ENCODE measurements at regions not wholly inside any gene's neighbourhood (a gene's known extent, or its start where the extent isn't known, plus 50 kb on each side); places are given as distances from the start of the nearest gene placed in this dataset.

- no peaks in the 10 kb centered on the region for H3K36me3 Mint-ChIP-seq
- no peaks in the 10 kb centered on the region for H3K4me1 Mint-ChIP-seq
- no peak for ATAC-seq (replicated peaks)
- DNase-seq, result no peak
- no peak overlapping the region for H3K27ac Mint-ChIP-seq
- H3K4me3 Mint-ChIP-seq, result no peak overlapping the region
- peaks cover 0 to 6% of the 10 kb centered on the region in 2 donors for H3K9me3 Mint-ChIP-seq
- no peaks in the 10 kb centered on the region for H3K27me3 Mint-ChIP-seq
Measured at GRCh38 chr10:64234489-64234888, 713.3 kb downstream of the REEP3 start.

GRCh38 chr10:64257704-64258103 lies 736.5 kb downstream of the REEP3 start:
- ATAC-seq (replicated peaks) (no peak), DNase-seq (no peak)
- no peaks in the 10 kb centered on the region for H3K27me3 Mint-ChIP-seq
- no peaks in the 10 kb centered on the region for H3K36me3 Mint-ChIP-seq
- no peaks in the 10 kb centered on the region for H3K4me1 Mint-ChIP-seq
- no peak overlapping the region for H3K27ac Mint-ChIP-seq
- no peaks in the 10 kb centered on the region for H3K9me3 Mint-ChIP-seq
- H3K4me3 Mint-ChIP-seq, result no peak overlapping the region

DNA sequence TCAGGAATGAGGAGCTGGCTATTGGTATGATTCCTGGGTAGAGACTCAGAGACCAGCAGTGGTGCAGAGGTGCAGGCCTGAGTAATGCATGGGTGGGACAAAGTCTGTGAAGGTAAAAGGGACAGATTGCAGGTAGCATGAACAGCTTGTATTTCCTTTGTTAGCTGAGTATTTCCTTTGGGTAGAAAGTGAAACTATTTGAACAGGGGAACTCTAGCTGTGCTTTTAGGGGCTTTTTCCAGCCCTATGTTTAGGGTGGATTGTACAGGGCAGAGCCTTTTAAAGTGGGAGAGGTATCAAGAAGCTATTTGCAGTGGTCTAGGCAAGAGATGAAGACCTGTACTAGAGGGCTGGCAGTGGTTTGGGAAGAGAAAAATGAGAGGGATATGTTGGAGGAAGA lies 739.9 kb downstream of the REEP3 start:
- no peak for ATAC-seq (replicated peaks)
- Mint-ChIP-seq H3K27me3 (no peaks in the 10 kb centered on the region), H3K9me3 (no peaks in the 10 kb centered on the region), H3K27ac (no peak overlapping the region), H3K4me1 (no peaks in the 10 kb centered on the region), H3K4me3 (no peak overlapping the region), H3K36me3 (no peaks in the 10 kb centered on the region)
- no peak for DNase-seq

DNA sequence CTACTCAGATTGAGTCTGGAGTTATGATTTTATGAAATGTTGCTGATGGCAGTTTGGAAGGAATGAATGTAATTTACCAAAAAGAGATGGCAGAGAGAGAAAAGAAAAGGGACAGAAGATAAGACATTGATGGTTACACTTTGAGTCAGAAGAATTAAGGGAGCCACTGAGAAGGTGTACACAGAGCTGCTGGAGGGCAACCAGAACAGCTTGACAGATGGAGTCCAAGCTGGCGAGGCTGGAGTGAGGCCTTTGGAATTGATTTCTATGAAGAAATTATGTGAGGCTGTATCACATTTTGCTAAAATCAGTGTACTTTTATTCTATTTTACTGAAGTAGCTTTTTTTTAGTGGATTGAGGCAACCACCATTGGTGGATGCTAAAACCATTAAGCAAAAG lies 740.5 kb downstream of the REEP3 start:
- no peaks in the 10 kb centered on the region for H3K9me3 Mint-ChIP-seq
- no peak overlapping the region for H3K27ac Mint-ChIP-seq
- no peak overlapping the region for H3K4me3 Mint-ChIP-seq
- no peaks in the 10 kb centered on the region for H3K36me3 Mint-ChIP-seq
- ATAC-seq (replicated peaks), result no peak
- no peaks in the 10 kb centered on the region for H3K27me3 Mint-ChIP-seq
- H3K4me1 Mint-ChIP-seq, result no peaks in the 10 kb centered on the region
- DNase-seq, result no peak

- Mint-ChIP-seq H3K4me3 (no peak overlapping the region), H3K27ac (no peak overlapping the region), H3K9me3 (no peaks in the 10 kb centered on the region), H3K4me1 (no peaks in the 10 kb centered on the region), H3K36me3 (no peaks in the 10 kb centered on the region), H3K27me3 (no peaks in the 10 kb centered on the region)
- ATAC-seq (replicated peaks), result no peak
- no peak for DNase-seq
Measured at GRCh38 chr10:64265961-64266360, 744.8 kb downstream of the REEP3 start.

DNA sequence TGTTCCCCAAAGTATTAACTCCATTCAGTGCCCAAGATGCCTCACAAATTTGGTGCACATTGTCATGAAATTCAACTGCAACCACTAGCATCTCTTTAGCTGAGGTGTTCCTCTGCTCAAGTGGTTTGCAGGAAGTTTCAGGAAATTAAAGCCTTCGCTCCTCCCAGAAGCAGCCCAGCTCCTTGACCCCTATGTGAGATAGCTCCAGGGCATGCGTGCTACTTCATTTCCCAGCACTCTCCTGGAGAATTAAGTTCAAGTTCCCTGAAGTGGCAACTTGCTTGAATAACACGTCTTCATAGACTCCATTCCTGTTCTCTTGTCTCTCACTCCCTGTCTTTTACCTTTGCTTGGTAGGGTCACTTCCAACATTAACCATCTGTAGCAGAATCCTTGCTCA lies 750.3 kb downstream of the REEP3 start:
- ATAC-seq (replicated peaks), result no peak
- Mint-ChIP-seq H3K4me1 (no peaks in the 10 kb centered on the region), H3K27me3 (no peaks in the 10 kb centered on the region), H3K27ac (no peak overlapping the region), H3K36me3 (no peaks in the 10 kb centered on the region), H3K4me3 (no peak overlapping the region), H3K9me3 (no peaks in the 10 kb centered on the region)
- DNase-seq, result no peak

DNA sequence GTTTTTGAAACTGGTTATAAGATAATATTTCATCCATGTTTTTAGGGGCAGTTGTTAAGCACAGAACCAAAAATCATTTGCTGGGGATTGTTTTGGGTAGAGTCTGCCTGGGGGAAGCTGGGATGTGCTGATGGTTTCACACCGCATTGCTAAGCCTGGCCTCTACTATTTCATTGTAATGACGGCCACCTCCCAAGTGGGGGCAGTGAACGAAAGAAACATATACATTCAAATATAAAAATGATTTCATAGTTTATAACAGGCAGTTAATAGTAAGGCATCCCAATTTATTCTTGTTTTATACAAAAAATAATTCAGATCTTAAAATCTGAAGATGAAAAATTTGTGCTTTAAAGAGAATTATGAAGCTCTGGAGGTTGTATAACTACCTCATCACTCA lies 750.8 kb downstream of the REEP3 start:
- Mint-ChIP-seq H3K9me3 (no peaks in the 10 kb centered on the region), H3K36me3 (no peaks in the 10 kb centered on the region), H3K4me3 (no peak overlapping the region), H3K27ac (no peak overlapping the region), H3K4me1 (no peaks in the 10 kb centered on the region), H3K27me3 (no peaks in the 10 kb centered on the region)
- no peak for DNase-seq
- ATAC-seq (replicated peaks), result no peak

GRCh38 chr10:64275001-64275400 lies 753.8 kb downstream of the REEP3 start:
- no peaks in the 10 kb centered on the region for H3K36me3 Mint-ChIP-seq
- H3K27me3 Mint-ChIP-seq, result no peaks in the 10 kb centered on the region
- H3K4me3 Mint-ChIP-seq, result no peak overlapping the region
- H3K27ac Mint-ChIP-seq, result no peak overlapping the region
- no peaks in the 10 kb centered on the region for H3K9me3 Mint-ChIP-seq
- ATAC-seq (replicated peaks) (no peak), DNase-seq (no peak)
- no peaks in the 10 kb centered on the region for H3K4me1 Mint-ChIP-seq

DNA sequence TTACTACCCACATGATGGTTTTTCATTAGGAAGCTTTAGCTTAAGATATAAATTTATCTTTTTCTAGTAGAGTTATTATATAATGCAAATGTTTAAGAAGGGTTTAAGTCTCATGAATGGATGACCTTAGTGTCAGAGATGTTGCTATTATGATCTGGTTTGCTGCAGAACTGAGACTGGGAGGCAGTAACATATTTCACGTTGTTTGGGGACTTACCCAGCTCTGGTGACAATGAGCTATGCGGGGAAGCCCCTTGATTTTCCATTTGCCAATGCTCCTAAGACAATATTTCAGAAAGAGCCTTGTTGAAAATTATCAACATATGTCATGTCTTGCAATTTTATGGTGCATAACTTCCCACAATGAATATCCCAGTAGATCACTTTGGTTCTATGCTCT lies 754.6 kb downstream of the REEP3 start:
- H3K27me3 Mint-ChIP-seq, result no peaks in the 10 kb centered on the region
- no peaks in the 10 kb centered on the region for H3K9me3 Mint-ChIP-seq
- DNase-seq (no peak), ATAC-seq (replicated peaks) (no peak)
- no peaks in the 10 kb centered on the region for H3K4me1 Mint-ChIP-seq
- H3K36me3 Mint-ChIP-seq, result no peaks in the 10 kb centered on the region
- H3K4me3 Mint-ChIP-seq, result no peak overlapping the region
- no peak overlapping the region for H3K27ac Mint-ChIP-seq

GRCh38 chr10:64277536-64277935 lies 756.3 kb downstream of the REEP3 start:
- Mint-ChIP-seq H3K4me3 (no peak overlapping the region), H3K27me3 (no peaks in the 10 kb centered on the region), H3K27ac (no peak overlapping the region), H3K9me3 (no peaks in the 10 kb centered on the region), H3K4me1 (no peaks in the 10 kb centered on the region), H3K36me3 (no peaks in the 10 kb centered on the region)
- DNase-seq (no peak), ATAC-seq (replicated peaks) (no peak)

DNA sequence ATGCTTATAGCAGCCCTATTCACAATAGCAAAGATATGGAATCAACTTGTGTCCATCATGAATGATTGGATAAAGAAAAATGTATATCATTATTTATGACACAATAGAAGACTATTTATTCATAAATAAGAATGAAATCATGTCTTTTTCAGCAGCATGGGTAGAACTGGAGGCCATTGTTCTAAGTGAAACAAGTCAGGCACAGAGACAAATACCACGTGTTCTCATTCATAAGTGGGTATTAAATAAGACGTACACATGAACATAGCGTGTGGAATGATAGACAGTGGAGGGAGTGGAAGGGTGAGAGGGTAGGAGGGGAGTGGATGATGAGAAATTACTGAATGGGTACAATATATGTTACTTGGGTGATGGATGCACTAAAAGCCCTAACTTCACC lies 762.4 kb downstream of the REEP3 start:
- no peak overlapping the region for H3K4me3 Mint-ChIP-seq
- no peak for ATAC-seq (replicated peaks)
- no peaks in the 10 kb centered on the region for H3K27me3 Mint-ChIP-seq
- H3K27ac Mint-ChIP-seq, result no peak overlapping the region
- no peaks in the 10 kb centered on the region for H3K4me1 Mint-ChIP-seq
- H3K9me3 Mint-ChIP-seq, result no peaks in the 10 kb centered on the region
- H3K36me3 Mint-ChIP-seq, result no peaks in the 10 kb centered on the region
- no peak for DNase-seq

- no peak overlapping the region for H3K4me3 Mint-ChIP-seq
- no peaks in the 10 kb centered on the region for H3K27me3 Mint-ChIP-seq
- ATAC-seq (replicated peaks) (no peak), DNase-seq (no peak)
- no peaks in the 10 kb centered on the region for H3K4me1 Mint-ChIP-seq
- no peak overlapping the region for H3K27ac Mint-ChIP-seq
- no peaks in the 10 kb centered on the region for H3K9me3 Mint-ChIP-seq
- no peaks in the 10 kb centered on the region for H3K36me3 Mint-ChIP-seq
Measured at GRCh38 chr10:64286533-64286932, 765.3 kb downstream of the REEP3 start.

- Mint-ChIP-seq H3K27ac (no peak overlapping the region), H3K36me3 (no peaks in the 10 kb centered on the region), H3K4me1 (no peaks in the 10 kb centered on the region), H3K9me3 (no peaks in the 10 kb centered on the region), H3K4me3 (no peak overlapping the region), H3K27me3 (no peaks in the 10 kb centered on the region)
- no peak for ATAC-seq (replicated peaks)
- DNase-seq, result no peak
Measured at GRCh38 chr10:64288404-64288803, 767.2 kb downstream of the REEP3 start.

DNA sequence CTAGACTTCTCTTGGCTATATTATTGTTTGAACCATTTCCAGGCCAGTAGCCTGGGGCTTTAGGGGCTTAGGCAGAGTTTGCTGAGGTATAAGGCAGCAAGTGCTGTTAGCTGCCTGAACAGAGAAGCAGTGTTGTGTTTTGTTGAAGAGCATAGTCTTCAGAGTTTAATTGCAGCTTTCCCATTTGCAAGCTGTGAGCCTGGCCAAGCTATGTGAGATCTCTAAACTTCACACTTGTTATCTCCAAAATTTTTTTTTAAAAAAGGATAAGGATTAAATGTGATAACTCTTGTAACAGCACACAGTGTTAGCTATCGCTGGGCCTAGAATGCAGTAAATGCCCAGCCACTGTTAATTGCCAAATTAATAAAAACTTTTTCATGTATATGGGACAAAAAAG lies 782.4 kb downstream of the REEP3 start:
- Mint-ChIP-seq H3K27me3 (no peaks in the 10 kb centered on the region), H3K4me3 (no peak overlapping the region), H3K4me1 (no peaks in the 10 kb centered on the region), H3K36me3 (no peaks in the 10 kb centered on the region), H3K27ac (no peak overlapping the region), H3K9me3 (no peaks in the 10 kb centered on the region)
- ATAC-seq (replicated peaks) (no peak), DNase-seq (no peak)

- no peaks in the 10 kb centered on the region for H3K9me3 Mint-ChIP-seq
Measured at GRCh38 chr10:64306729-64307327, 785.6 kb downstream of the REEP3 start.

DNA sequence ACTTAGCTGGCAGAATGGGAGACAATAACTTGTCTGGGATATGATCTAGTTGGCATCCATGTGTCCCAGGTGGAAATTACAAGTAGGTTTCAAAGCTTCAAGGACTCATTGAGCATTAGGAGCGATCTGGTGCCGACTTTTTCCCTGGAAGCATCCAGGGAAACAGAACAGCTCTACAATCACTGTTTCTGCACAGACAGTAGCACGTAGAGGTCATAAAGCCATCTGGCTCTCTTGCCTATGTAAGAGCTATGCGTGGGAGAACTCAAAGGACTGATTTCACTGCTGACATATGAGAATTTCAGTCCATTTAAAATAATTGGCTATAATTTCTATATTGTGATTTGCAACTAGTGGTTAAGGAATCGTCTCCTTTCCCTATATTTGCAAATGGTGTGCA lies 791.7 kb downstream of the REEP3 start:
- ATAC-seq (replicated peaks) (no peak), DNase-seq (no peak)
- H3K36me3 Mint-ChIP-seq, result no peaks in the 10 kb centered on the region
- H3K9me3 Mint-ChIP-seq, result no peaks in the 10 kb centered on the region
- no peaks in the 10 kb centered on the region for H3K4me1 Mint-ChIP-seq
- no peaks in the 10 kb centered on the region for H3K27me3 Mint-ChIP-seq
- no peak overlapping the region for H3K27ac Mint-ChIP-seq
- no peak overlapping the region for H3K4me3 Mint-ChIP-seq

More at GRCh38 chr10:64306729-64307327, 785.6 kb downstream of the REEP3 start:
- Mint-ChIP-seq H3K36me3 (no peaks in the 10 kb centered on the region), H3K27me3 (no peaks in the 10 kb centered on the region), H3K4me1 (no peaks in the 10 kb centered on the region), H3K4me3 (no peak overlapping the region), H3K27ac (no peak overlapping the region)
- no peak for DNase-seq
- ATAC-seq (replicated peaks), result no peak
